GM21619 (cell line): ENCODE measurements at regions not wholly inside any gene's neighbourhood (a gene's known extent, or its start where the extent isn't known, plus 50 kb on each side); places are given as distances from the start of the nearest gene placed in this dataset.
A peak's percentile ranks its signal among the peaks of the same experiment; 100 is the strongest.

Experiments
- ATAC-seq: cut with Tn5 transposase; IDR thresholded peaks from one replicate; pipeline ENCODE4 v1.9.1; 2021; ENCODE audit not compliant: unreplicated experiment

- peak; percentile 58 for ATAC-seq
Observed at GRCh38 chr6:15879371-15880261, 216.8 kb upstream of the DTNBP1 start.

GRCh38 chr6:15877231-15877630 is 214.4 kb upstream of the DTNBP1 start:
- ATAC-seq: no peak

GRCh38 chr6:15876406-15876805 is 213.6 kb upstream of the DTNBP1 start:
- ATAC-seq: peak; percentile 67

- ATAC-seq: no peak
Observed at GRCh38 chr6:15875797-15876196, 213.0 kb upstream of the DTNBP1 start.

- ATAC-seq: no peak
Observed at GRCh38 chr6:15874821-15875220, 212.0 kb upstream of the DTNBP1 start.

GRCh38 chr6:15874326-15874725 is 211.5 kb upstream of the DTNBP1 start:
- peak; percentile 52 for ATAC-seq

GRCh38 chr6:15872241-15873103 is 209.6 kb upstream of the DTNBP1 start:
- no peak for ATAC-seq

- ATAC-seq: no peak
Observed at GRCh38 chr6:15871276-15871675, 208.4 kb upstream of the DTNBP1 start.

- no peak for ATAC-seq
Observed at GRCh38 chr6:15870333-15871043, 207.7 kb upstream of the DTNBP1 start.

GRCh38 chr6:15864708-15865062 is 201.9 kb upstream of the DTNBP1 start:
- ATAC-seq: no peak

- no peak for ATAC-seq
Observed at GRCh38 chr6:15864038-15864707, 201.3 kb upstream of the DTNBP1 start.

GRCh38 chr6:15862810-15863209 is 200.0 kb upstream of the DTNBP1 start:
- ATAC-seq: no peak

GRCh38 chr6:15861486-15861885 is 198.7 kb upstream of the DTNBP1 start:
- no peak for ATAC-seq

- no peak for ATAC-seq
Observed at GRCh38 chr6:15854826-15855710, 192.2 kb upstream of the DTNBP1 start.

GRCh38 chr6:15854378-15854777 is 191.6 kb upstream of the DTNBP1 start:
- ATAC-seq: no peak

GRCh38 chr6:15853259-15853658 is 190.4 kb upstream of the DTNBP1 start:
- no peak for ATAC-seq

- no peak for ATAC-seq
Observed at GRCh38 chr6:15852289-15852688, 189.5 kb upstream of the DTNBP1 start.

- ATAC-seq: no peak
Observed at GRCh38 chr6:15849395-15849794, 186.6 kb upstream of the DTNBP1 start.

GRCh38 chr6:15845492-15845891 is 182.7 kb upstream of the DTNBP1 start:
- no peak for ATAC-seq

- ATAC-seq: no peak
Observed at GRCh38 chr6:15843764-15844163, 180.9 kb upstream of the DTNBP1 start.
